HEK293T (cell line): ENCODE measurements at regions not wholly inside any gene's neighbourhood (a gene's known extent, or its start where the extent isn't known, plus 50 kb on each side); places are given as distances from the start of the nearest gene placed in this dataset.

Experiments
- CTCF ChIA-PET: fragments of 350-600 bp; formaldehyde crosslinking; extraction: SDS; loops from one replicate; lab custom pipeline; 2021; ENCODE audit warnings: antibody characterized with exemption, inconsistent platforms; lab: Yijun Ruan, JAX
- POLR2A ChIA-PET: fragments of 350-600 bp; formaldehyde crosslinking; extraction: SDS; loops from one replicate; lab custom pipeline; 2020; ENCODE audit warnings: antibody characterized with exemption, inconsistent platforms; lab: Yijun Ruan, JAX
- DNase-seq: peaks from one replicate; pipeline ENCODE4 v3.0.0; 2012; ENCODE audit warnings: mixed read lengths; ENCODE audit errors: extremely low spot score
- ARNT ChIP-seq: fragments of 450-650 bp; IDR thresholded peaks from 2 replicates; pipeline ENCODE4 v1.6.1; 2017; ENCODE audit warnings: mild to moderate bottlenecking
- BHLHE40 ChIP-seq: fragments of 450-650 bp; IDR thresholded peaks from 2 replicates; pipeline ENCODE4 v1.6.1; 2016; ENCODE audit warnings: mild to moderate bottlenecking, moderate library complexity, borderline replicate concordance
- CTBP1 ChIP-seq: fragments of 450-650 bp; IDR thresholded peaks from 2 replicates; pipeline ENCODE4 v1.6.1; 2016; ENCODE audit warnings: borderline replicate concordance
- ELF4 ChIP-seq: fragments of 450-650 bp; IDR thresholded peaks from 2 replicates; pipeline ENCODE4 v1.6.1; 2017; ENCODE audit warnings: antibody characterized with exemption
- FOXA1 ChIP-seq: fragments of 450-650 bp; IDR thresholded peaks from 2 replicates; pipeline ENCODE4 v1.6.1; 2016; ENCODE audit warnings: mild to moderate bottlenecking
- FOXK2 ChIP-seq: fragments of 450-650 bp; IDR thresholded peaks from 2 replicates; pipeline ENCODE4 v1.6.1; 2016; ENCODE audit warnings: mild to moderate bottlenecking
- FOXM1 ChIP-seq: fragments of 450-650 bp; IDR thresholded peaks from 2 replicates; pipeline ENCODE4 v1.6.1; 2017; ENCODE audit warnings: mild to moderate bottlenecking, borderline replicate concordance
- HDGF ChIP-seq: fragments of 450-650 bp; IDR thresholded peaks from 2 replicates; pipeline ENCODE4 v1.6.1; 2017; ENCODE audit warnings: antibody characterized with exemption, borderline replicate concordance
- L3MBTL2 ChIP-seq: fragments of 450-650 bp; conservative IDR thresholded peaks from 2 replicates; pipeline ENCODE4 v1.6.1; 2016; ENCODE audit warnings: mild to moderate bottlenecking
- LEF1 ChIP-seq: fragments of 450-650 bp; IDR thresholded peaks from 2 replicates; pipeline ENCODE4 v1.6.1; 2017; ENCODE audit warnings: mild to moderate bottlenecking, borderline replicate concordance
- NFRKB ChIP-seq: fragments of 450-650 bp; IDR thresholded peaks from 2 replicates; pipeline ENCODE4 v1.6.1; 2016; ENCODE audit warnings: mild to moderate bottlenecking, moderate library complexity
- SP1 ChIP-seq: fragments of 450-650 bp; IDR thresholded peaks from 2 replicates; pipeline ENCODE4 v1.6.1; 2017
- SUZ12 ChIP-seq: fragments of 450-650 bp; IDR thresholded peaks from 2 replicates; pipeline ENCODE4 v1.6.1; 2016; ENCODE audit warnings: mild to moderate bottlenecking
- TARDBP ChIP-seq: fragments of 450-650 bp; IDR thresholded peaks from 2 replicates; pipeline ENCODE4 v1.6.1; 2016
- ZNF384 ChIP-seq: fragments of 450-650 bp; IDR thresholded peaks from 2 replicates; pipeline ENCODE4 v1.6.1; 2016
- TF ChIP-seq, protein P1 (sequence below): fragments of 450-650 bp; IDR thresholded peaks from 2 replicates; pipeline ENCODE4 v1.6.1; 2016

DNA sequence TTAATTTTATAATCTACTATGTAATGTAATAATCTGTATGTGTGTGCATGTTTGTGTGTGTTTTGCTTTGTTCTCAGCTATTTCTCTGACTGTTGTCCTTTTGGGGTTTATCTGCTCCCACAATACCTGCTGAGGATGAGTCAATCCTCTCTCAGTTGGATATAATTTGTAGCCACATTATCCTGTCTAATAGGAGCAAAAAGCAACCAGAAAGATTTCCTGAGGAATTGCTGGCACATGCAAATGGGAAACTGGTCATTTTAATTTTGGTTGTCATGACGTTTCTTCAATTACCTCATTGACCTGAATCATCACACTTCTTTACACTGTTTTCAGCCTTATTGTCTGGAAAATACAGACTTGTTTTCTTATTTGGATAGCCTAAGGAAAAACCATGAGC lies 488.4 kb downstream of the KLF5 start:
- POLR2A ChIA-PET = no interaction called here
- no peak for TF ChIP-seq CTBP1
- no peak for TF ChIP-seq NFRKB
- TF ChIP-seq SUZ12 = no peak
- TF ChIP-seq ELF4 = no peak
- no peak for TF ChIP-seq LEF1
- CTCF ChIA-PET = no interaction called here
- no peak for DNase-seq

DNA sequence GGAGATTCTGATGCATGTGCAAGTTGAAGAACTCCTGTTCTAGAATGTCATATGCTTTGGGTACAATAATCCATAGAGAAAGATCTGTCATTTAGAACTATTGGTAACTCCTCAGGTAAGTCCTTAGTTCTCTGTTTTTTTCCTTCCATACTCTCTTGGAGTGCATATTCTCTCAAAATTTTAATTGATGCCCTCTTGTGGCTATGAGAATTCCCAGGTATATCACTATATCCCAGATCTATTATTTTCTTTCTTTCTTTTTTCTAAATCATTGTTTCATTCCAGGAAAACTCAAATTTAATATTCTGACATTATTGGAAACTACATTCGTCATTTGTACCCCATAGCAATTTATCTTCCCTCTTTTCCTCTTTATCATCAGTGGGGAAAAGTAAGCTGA lies 485.4 kb downstream of the KLF5 start:
- no peak for TF ChIP-seq ZNF384
- TF ChIP-seq ELF4 = no peak
- TF ChIP-seq SUZ12 = no peak
- TF ChIP-seq BHLHE40 = no peak
- no peak for TF ChIP-seq SP1
- TF ChIP-seq L3MBTL2 = no peak
- no peak for DNase-seq
- ChIA-PET CTCF (interaction anchor here (0.6 to 0.7 kb wide), 3 partner anchors 12 to 461 kb away, joined by 3 to 6 read pairs (median 5); no protein-coding TSS in a partner anchor), POLR2A (no interaction called here)

DNA sequence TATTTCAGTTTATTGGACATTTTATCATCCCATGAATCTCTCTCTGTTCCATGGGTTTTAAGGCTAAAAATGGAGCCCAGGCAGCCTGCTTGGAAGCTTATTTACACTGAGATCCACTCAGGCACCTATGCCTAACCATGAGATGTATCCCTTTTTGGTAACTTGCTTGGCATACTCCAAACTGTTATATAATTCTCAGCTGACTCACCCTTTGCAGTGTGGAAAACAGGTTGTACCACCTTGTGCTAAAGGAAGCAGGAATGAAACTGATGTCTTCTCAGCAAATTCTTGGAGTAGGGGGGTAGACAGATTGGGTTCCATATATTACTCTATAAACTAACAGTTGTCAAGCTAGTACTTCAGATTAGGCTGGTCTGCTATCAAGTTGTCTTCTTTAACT lies 483.6 kb downstream of the KLF5 start:
- no peak for TF ChIP-seq ARNT
- TF ChIP-seq HDGF = no peak
- TF ChIP-seq SP1 = no peak
- TF ChIP-seq ZNF384 = no peak
- TF ChIP-seq L3MBTL2 = no peak
- TF ChIP-seq FOXA1 = no peak
- no peak for DNase-seq
- POLR2A ChIA-PET = no interaction called here
- CTCF ChIA-PET = no interaction called here

DNA sequence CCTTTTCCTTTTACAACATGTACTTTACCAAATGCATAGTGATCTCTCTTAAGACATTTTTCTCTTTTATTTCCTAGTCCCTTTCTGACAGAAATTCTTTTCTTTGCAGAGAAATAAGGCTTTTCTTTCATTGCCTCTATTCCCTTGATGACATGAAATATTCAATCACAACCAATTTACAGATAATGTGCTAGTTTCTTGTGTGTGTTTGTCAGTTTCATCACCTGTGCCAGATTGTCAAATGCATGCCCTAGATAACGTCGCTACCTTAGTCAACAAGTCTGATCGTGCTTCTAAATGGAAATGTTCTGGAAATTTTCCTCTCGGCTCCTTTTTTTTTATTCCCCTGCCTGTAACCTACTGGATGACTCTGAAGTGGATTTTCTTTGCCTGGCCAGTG lies 478.1 kb downstream of the KLF5 start:
- no peak for TF ChIP-seq CTBP1
- TF ChIP-seq FOXM1 = no peak
- no peak for TF ChIP-seq ARNT
- no peak for TF ChIP-seq SUZ12
- TF ChIP-seq BHLHE40 = no peak
- TF ChIP-seq ZNF384 = no peak
- TF ChIP-seq TARDBP = no peak
- TF ChIP-seq ELF4 = no peak
- no peak for TF ChIP-seq FOXK2
- TF ChIP-seq SP1 = no peak
- TF ChIP-seq L3MBTL2 = no peak
- TF ChIP-seq, protein P1, sequence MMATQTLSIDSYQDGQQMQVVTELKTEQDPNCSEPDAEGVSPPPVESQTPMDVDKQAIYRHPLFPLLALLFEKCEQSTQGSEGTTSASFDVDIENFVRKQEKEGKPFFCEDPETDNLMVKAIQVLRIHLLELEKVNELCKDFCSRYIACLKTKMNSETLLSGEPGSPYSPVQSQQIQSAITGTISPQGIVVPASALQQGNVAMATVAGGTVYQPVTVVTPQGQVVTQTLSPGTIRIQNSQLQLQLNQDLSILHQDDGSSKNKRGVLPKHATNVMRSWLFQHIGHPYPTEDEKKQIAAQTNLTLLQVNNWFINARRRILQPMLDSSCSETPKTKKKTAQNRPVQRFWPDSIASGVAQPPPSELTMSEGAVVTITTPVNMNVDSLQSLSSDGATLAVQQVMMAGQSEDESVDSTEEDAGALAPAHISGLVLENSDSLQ = no peak
- no peak for TF ChIP-seq NFRKB
- TF ChIP-seq LEF1 = no peak
- no peak for TF ChIP-seq HDGF
- TF ChIP-seq FOXA1 = no peak
- CTCF ChIA-PET = no interaction called here
- POLR2A ChIA-PET = no interaction called here
- no peak for DNase-seq

DNA sequence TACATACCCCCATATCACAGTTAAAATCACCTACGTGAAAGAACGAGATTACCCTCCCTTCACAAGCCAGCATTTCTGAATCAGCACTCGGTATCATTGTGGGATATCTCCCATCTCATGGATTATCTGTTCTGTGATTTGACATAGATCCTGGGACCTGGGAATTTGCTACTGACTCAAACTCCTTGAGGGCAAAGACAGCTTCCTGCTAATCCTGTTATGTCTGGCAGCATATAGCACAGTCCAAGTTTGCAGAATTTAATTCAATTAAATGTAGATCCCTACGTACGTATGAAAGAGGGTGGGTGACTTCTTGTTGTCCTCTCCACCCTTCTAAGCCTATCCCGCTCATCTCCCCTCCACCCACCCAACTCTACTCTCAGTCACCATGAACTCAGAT lies 476.5 kb downstream of the KLF5 start:
- ChIA-PET POLR2A (no interaction called here), CTCF (no interaction called here)
- no peak for TF ChIP-seq ARNT
- TF ChIP-seq LEF1 = no peak
- TF ChIP-seq CTBP1 = no peak
- TF ChIP-seq BHLHE40 = no peak
- no peak for TF ChIP-seq SUZ12
- no peak for TF ChIP-seq ELF4
- TF ChIP-seq ZNF384 = no peak
- TF ChIP-seq FOXM1 = no peak
- TF ChIP-seq, protein P1 = no peak
- TF ChIP-seq NFRKB = no peak
- TF ChIP-seq FOXA1 = no peak
- TF ChIP-seq HDGF = no peak
- no peak for TF ChIP-seq SP1
- no peak for TF ChIP-seq TARDBP
- TF ChIP-seq FOXK2 = no peak
- TF ChIP-seq L3MBTL2 = no peak
- DNase-seq = no peak

DNA sequence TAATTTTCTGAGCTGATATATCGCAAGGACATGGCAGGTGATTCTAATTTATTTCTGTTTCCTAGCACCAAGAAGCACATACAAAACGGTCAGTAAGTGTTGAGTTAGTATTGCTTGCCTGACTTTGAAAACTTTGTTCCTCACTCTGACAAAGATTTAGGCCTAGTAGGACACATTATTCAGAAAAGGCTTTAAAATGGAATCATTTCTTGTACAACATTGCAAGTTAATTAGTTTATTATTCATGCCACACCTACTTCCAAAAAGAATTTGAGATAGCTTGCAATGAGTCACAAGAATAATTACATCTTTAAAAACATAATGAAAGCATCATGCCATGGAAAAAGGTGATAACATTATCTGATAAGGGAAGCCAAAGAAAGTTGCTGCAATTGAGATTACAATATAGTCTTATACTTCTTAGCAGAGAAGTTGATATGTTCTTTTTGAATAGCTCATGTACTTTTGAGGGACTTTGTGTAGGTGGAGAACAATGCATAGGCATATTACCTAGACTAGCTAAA lies 474.2 kb downstream of the KLF5 start:
- no peak for DNase-seq
- POLR2A ChIA-PET = no interaction called here
- no peak for TF ChIP-seq TARDBP
- no peak for TF ChIP-seq FOXK2
- no peak for TF ChIP-seq ARNT
- TF ChIP-seq ELF4 = no peak
- no peak for TF ChIP-seq SP1
- TF ChIP-seq FOXM1 = no peak
- CTCF ChIA-PET = no interaction called here

DNA sequence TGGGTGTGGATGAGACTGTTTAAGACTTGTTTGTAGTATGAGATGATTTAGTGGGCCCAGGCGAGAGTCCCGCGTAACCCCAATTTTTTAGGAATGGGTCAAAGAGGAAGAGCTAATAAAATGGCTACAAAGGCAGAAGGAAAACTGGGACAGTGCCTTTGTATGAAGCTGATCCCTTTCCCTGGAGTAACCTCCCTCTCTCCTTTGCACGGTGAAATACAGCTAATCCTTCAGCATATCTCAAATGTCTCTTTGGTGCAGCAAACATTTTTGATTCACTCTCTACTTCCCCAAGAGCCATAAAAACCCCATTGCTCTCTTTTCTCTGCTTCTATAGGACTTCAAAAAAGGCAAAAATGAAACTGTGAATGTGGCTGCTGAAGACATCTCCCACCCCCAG lies 473.8 kb downstream of the KLF5 start:
- ChIA-PET CTCF (no interaction called here), POLR2A (no interaction called here)
- DNase-seq = no peak
- no peak for TF ChIP-seq TARDBP

DNA sequence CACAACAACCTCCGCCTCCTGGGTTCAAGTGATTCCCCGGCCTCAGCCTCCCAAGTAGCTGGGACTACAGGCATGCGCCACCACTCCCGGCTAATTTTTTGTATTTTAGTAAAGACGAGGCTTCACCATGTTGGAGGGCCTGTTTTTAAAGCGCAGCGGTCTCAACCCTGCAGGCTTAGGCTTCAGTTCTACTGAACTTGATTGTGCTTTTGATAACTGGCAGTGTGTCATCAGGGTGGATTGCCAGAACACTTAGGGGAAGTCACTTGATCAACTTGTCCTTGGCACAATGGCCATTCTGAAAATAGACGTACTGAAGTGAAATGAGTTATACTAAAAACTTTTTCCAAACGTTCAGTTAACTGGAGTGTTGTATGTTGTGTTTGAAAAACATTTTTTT lies 472.2 kb downstream of the KLF5 start:
- ChIA-PET CTCF (no interaction called here), POLR2A (no interaction called here)
- no peak for DNase-seq
- TF ChIP-seq HDGF = no peak
